ENCODE measurements at regions not wholly inside any gene's neighbourhood (a gene's known extent, or its start where the extent isn't known, plus 50 kb on each side); places are given as distances from the start of the nearest gene placed in this dataset.
"Not testable (repeated sequence)": the region's sequence is repeated elsewhere in the genome, so short reads cannot be mapped to it uniquely, and the experiment has no call there.

- Histone ChIP-seq H3K9ac (ENCODE audit: low read depth, low read length) (no peak overlapping the region), H3K4me3 (ENCODE audit: low read depth in 1 of 2, low read length in 2 of 2) (no peak overlapping the region), H3K27ac (ENCODE audit: low read length) (no peak overlapping the region), H3K79me2 (ENCODE audit: insufficient read depth, low read length) (no peaks in the 10 kb centered on the region), H2AFZ (ENCODE audit: low read depth, low read length) (no peak overlapping the region), H3K9me3 (ENCODE audit: insufficient read depth, low read length, severe bottlenecking) (no peaks in the 10 kb centered on the region), H4K20me1 (ENCODE audit: insufficient read depth, low read length) (no peaks in the 10 kb centered on the region), H3K27me3 (ENCODE audit: insufficient read depth, low read length, poor library complexity) (peaks cover 3% of the 10 kb centered on the region), H3K36me3 (ENCODE audit: insufficient read depth, low read length) (no peaks in the 10 kb centered on the region), H3K4me1 (ENCODE audit: insufficient read depth, low read length) (no peaks in the 10 kb centered on the region), H3K4me2 (ENCODE audit: insufficient read depth, low read length) (no peak overlapping the region)
- DNase-seq (no peak), ATAC-seq (ENCODE audit: insufficient read depth, low read depth) (no peak)
- TF ChIP-seq CTCF (IDR thresholded peaks at IDR 0.05; ENCODE audit: borderline replicate concordance, extremely low read depth, low read length, poor library complexity, severe bottlenecking): no peak
- TF ChIP-seq EZH2 (IDR thresholded peaks at IDR 0.05; ENCODE audit: borderline replicate concordance, low read depth, low read length, severe bottlenecking): no peak
Observed at GRCh38 chr9:124084087-124084486, 72.5 kb downstream of the LHX2 start.

GRCh38 chr9:124087226-124087625 is 75.7 kb downstream of the LHX2 start:
- no peak overlapping the region for H3K27ac ChIP-seq (ENCODE audit: low read length)
- H3K79me2 ChIP-seq (ENCODE audit: insufficient read depth, low read length): no peaks in the 10 kb centered on the region
- no peaks in the 10 kb centered on the region for H4K20me1 ChIP-seq (ENCODE audit: insufficient read depth, low read length)
- no peaks in the 10 kb centered on the region for H3K36me3 ChIP-seq (ENCODE audit: insufficient read depth, low read length)
- ATAC-seq (ENCODE audit: insufficient read depth, low read depth): no peak
- H3K9me3 ChIP-seq (ENCODE audit: insufficient read depth, low read length, severe bottlenecking): no peaks in the 10 kb centered on the region
- no peaks in the 10 kb centered on the region for H3K27me3 ChIP-seq (ENCODE audit: insufficient read depth, low read length, poor library complexity)
- no peak overlapping the region for H3K4me2 ChIP-seq (ENCODE audit: insufficient read depth, low read length)
- H2AFZ ChIP-seq (ENCODE audit: low read depth, low read length): no peak overlapping the region
- no peak for DNase-seq
- no peak overlapping the region for H3K4me3 ChIP-seq (ENCODE audit: low read depth in 1 of 2, low read length in 2 of 2)
- no peak overlapping the region for H3K9ac ChIP-seq (ENCODE audit: low read depth, low read length)
- no peak for TF ChIP-seq CTCF (IDR thresholded peaks at IDR 0.05; ENCODE audit: borderline replicate concordance, extremely low read depth, low read length, poor library complexity, severe bottlenecking)
- TF ChIP-seq EZH2 (IDR thresholded peaks at IDR 0.05; ENCODE audit: borderline replicate concordance, low read depth, low read length, severe bottlenecking): no peak
- H3K4me1 ChIP-seq (ENCODE audit: insufficient read depth, low read length): no peaks in the 10 kb centered on the region

- no peak for ATAC-seq (ENCODE audit: insufficient read depth, low read depth)
- no peak for DNase-seq
- no peak overlapping the region for H3K4me3 ChIP-seq (ENCODE audit: low read depth in 1 of 2, low read length in 2 of 2)
- H4K20me1 ChIP-seq (ENCODE audit: insufficient read depth, low read length): no peaks in the 10 kb centered on the region
- H3K4me2 ChIP-seq (ENCODE audit: insufficient read depth, low read length): no peak overlapping the region
- H3K79me2 ChIP-seq (ENCODE audit: insufficient read depth, low read length): no peaks in the 10 kb centered on the region
- H3K4me1 ChIP-seq (ENCODE audit: insufficient read depth, low read length): no peaks in the 10 kb centered on the region
- no peaks in the 10 kb centered on the region for H3K36me3 ChIP-seq (ENCODE audit: insufficient read depth, low read length)
- H2AFZ ChIP-seq (ENCODE audit: low read depth, low read length): no peak overlapping the region
- H3K9ac ChIP-seq (ENCODE audit: low read depth, low read length): no peak overlapping the region
- no peaks in the 10 kb centered on the region for H3K9me3 ChIP-seq (ENCODE audit: insufficient read depth, low read length, severe bottlenecking)
- no peak overlapping the region for H3K27ac ChIP-seq (ENCODE audit: low read length)
- H3K27me3 ChIP-seq (ENCODE audit: insufficient read depth, low read length, poor library complexity): no peaks in the 10 kb centered on the region
- TF ChIP-seq CTCF (IDR thresholded peaks at IDR 0.05; ENCODE audit: borderline replicate concordance, extremely low read depth, low read length, poor library complexity, severe bottlenecking) (no peak), EZH2 (IDR thresholded peaks at IDR 0.05; ENCODE audit: borderline replicate concordance, low read depth, low read length, severe bottlenecking) (no peak)
Observed at GRCh38 chr9:124088476-124088837, 76.9 kb downstream of the LHX2 start.

- H3K79me2 ChIP-seq (ENCODE audit: insufficient read depth, low read length); ATAC-seq (ENCODE audit: insufficient read depth, low read depth); H3K9ac ChIP-seq (ENCODE audit: low read depth, low read length); H3K4me3 ChIP-seq (ENCODE audit: low read depth in 1 of 2, low read length in 2 of 2); DNase-seq; H3K27me3 ChIP-seq (ENCODE audit: insufficient read depth, low read length, poor library complexity); H3K4me2 ChIP-seq (ENCODE audit: insufficient read depth, low read length); H3K4me1 ChIP-seq (ENCODE audit: insufficient read depth, low read length); H2AFZ ChIP-seq (ENCODE audit: low read depth, low read length); H3K36me3 ChIP-seq (ENCODE audit: insufficient read depth, low read length); H4K20me1 ChIP-seq (ENCODE audit: insufficient read depth, low read length); H3K27ac ChIP-seq (ENCODE audit: low read length); H3K9me3 ChIP-seq (ENCODE audit: insufficient read depth, low read length, severe bottlenecking): not testable (repeated sequence)
Observed at GRCh38 chr9:124089631-124090488, 78.3 kb downstream of the LHX2 start.
